ENCODE measurements at regions not wholly inside any gene's neighbourhood (a gene's known extent, or its start where the extent isn't known, plus 50 kb on each side); places are given as distances from the start of the nearest gene placed in this dataset.

DNA sequence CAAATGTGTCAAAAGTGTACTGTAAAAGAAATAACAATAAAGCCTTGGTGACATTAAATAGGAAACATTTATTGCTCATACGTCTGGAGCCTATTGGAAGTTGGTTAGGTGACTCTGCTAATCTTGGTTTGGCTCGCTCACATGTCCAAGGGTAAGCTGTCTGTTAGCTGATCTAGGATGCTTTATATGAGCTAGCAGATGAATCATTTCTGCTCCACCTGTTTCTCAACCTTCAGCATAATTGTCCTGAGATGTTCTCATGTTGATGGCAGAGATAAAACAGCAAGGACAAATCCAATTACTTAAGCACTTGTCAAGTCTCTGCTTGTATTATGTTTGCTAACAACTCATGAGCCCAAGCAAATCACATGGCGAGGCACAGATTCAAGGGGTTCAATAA lies 56.0 kb upstream of the CD53 start:
- Histone ChIP-seq H3K4me1 (ENCODE audit: control insufficient read depth, insufficient read depth, low read length) (no peaks in the 10 kb centered on the region), H3K4me3 (ENCODE audit: low read depth, low read length) (no peak overlapping the region), H3K9me3 (ENCODE audit: control insufficient read depth, insufficient read depth, low read depth, low read length) (no peaks in the 10 kb centered on the region), H3K36me3 (ENCODE audit: control insufficient read depth, insufficient read depth, low read length) (no peaks in the 10 kb centered on the region), H3K27me3 (ENCODE audit: control insufficient read depth, insufficient read depth, low read length) (peaks cover 25% of the 10 kb centered on the region; the same call in 1 of the 2 replicates), H3K9ac (ENCODE audit: low read length) (no peak overlapping the region), H3K27ac (ENCODE audit: low read depth, low read length) (no peak overlapping the region)

DNA sequence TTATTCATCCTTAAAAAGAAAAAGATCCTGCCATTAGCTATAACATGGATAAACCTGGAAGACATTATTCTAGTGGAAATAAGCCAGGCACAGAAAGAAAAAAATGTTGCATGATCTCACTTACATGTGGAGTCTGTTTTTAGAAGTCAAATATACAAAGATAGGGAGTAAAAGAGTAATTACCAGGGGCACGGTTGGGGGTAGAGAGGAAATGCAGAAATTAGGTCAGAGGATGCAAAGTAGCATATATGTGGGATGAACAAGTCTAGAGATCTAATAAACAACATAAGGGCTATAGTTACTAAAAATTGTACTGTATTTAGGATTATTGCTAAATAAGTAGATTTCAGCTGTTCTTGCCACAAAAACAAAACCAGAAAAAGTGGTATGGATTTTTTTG lies 61.4 kb upstream of the CD53 start:
- H3K27ac ChIP-seq (ENCODE audit: low read depth, low read length) = no peak overlapping the region
- no peaks in the 10 kb centered on the region for H3K9me3 ChIP-seq (ENCODE audit: control insufficient read depth, insufficient read depth, low read depth, low read length)
- no peaks in the 10 kb centered on the region for H3K4me1 ChIP-seq (ENCODE audit: control insufficient read depth, insufficient read depth, low read length)
- peaks cover 16% of the 10 kb centered on the region for H3K27me3 ChIP-seq (ENCODE audit: control insufficient read depth, insufficient read depth, low read length)
- no peaks in the 10 kb centered on the region for H3K36me3 ChIP-seq (ENCODE audit: control insufficient read depth, insufficient read depth, low read length)
- no peak overlapping the region for H3K4me3 ChIP-seq (ENCODE audit: low read depth, low read length)
- H3K9ac ChIP-seq (ENCODE audit: low read length) = no peak overlapping the region

DNA sequence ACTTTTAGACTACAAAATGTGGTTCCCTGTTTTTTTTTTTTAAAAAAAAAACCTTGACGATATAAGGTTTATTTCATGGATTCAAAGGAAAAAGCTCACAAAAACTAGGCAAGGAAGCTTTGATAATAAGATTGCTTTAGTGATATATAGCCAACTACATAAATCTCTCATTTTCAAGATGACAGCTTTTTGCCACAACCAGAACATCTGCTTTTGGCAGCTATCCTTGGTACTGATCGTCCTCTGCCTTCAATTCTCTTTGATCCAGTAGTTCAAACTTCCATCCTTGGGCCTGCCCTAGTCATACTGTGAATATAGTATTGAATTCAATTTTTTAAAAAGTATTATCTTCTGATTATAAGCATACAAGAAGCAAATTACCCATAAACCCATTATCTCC lies 72.9 kb upstream of the CD53 start:
- Histone ChIP-seq H3K9me3 (ENCODE audit: control insufficient read depth, insufficient read depth, low read depth, low read length) (no peaks in the 10 kb centered on the region), H3K4me1 (ENCODE audit: control insufficient read depth, insufficient read depth, low read length) (no peaks in the 10 kb centered on the region), H3K27ac (ENCODE audit: low read depth, low read length) (no peak overlapping the region), H3K4me3 (ENCODE audit: low read depth, low read length) (no peak overlapping the region), H3K27me3 (ENCODE audit: control insufficient read depth, insufficient read depth, low read length) (peaks cover 5% of the 10 kb centered on the region; the same call in 1 of the 2 replicates), H3K36me3 (ENCODE audit: control insufficient read depth, insufficient read depth, low read length) (no peaks in the 10 kb centered on the region), H3K9ac (ENCODE audit: low read length) (no peak overlapping the region)

DNA sequence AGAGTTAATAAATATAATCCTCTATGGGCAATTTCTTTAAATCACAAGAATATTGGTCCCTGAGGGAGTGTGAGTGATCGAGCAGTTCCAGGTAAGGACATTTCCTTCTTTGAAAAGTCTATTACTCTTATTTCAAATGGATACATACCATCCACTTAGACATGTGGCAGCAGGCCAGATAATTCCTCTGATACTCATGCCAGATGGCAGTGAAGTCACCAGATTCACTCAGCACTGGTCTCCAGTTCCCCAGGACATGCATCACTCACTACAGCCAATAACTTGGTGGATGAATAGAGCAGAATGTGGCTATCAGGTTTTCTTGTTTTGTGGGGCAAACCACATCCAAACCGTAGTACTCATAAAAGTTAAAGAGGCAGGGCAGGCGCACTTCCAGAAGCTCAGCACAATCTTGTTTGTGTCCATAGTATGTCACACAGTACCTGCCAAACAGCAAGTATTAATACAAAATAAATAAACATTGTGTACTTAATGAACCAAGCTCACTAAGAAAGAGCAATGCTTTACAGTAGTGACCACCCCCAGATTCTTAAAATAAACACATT lies 74.2 kb upstream of the CD53 start:
- H3K9me3 ChIP-seq (ENCODE audit: control insufficient read depth, insufficient read depth, low read depth, low read length) = no peaks in the 10 kb centered on the region
- H3K27me3 ChIP-seq (ENCODE audit: control insufficient read depth, insufficient read depth, low read length) = peaks cover 5% of the 10 kb centered on the region; the same call in 1 of the 2 replicates
- no peaks in the 10 kb centered on the region for H3K36me3 ChIP-seq (ENCODE audit: control insufficient read depth, insufficient read depth, low read length)
- H3K4me3 ChIP-seq (ENCODE audit: low read depth, low read length) = no peak overlapping the region
- no peaks in the 10 kb centered on the region for H3K4me1 ChIP-seq (ENCODE audit: control insufficient read depth, insufficient read depth, low read length)
- no peak overlapping the region for H3K9ac ChIP-seq (ENCODE audit: low read length)
- no peak overlapping the region for H3K27ac ChIP-seq (ENCODE audit: low read depth, low read length)

DNA sequence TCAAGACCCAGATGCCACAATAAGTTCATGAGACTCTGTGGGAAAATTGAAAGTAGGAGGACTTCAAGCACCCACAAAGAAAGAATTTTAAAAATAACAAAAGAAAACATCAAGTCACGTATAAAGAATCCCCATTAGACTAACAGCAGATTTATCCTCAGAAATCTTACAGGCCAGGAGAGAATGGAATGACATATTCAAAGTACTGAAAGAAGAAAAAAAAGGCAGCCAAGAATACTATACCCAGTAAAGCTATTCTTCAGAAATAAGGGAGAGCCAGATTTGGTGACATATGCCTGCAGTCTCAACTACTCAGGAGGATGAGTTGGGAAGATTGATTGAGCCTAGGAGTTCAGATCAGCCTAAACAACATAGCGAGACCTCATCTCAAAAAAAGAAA lies 84.3 kb upstream of the CD53 start:
- no peak overlapping the region for H3K9ac ChIP-seq (ENCODE audit: low read length)
- H3K4me3 ChIP-seq (ENCODE audit: low read depth, low read length) = no peak overlapping the region
- no peaks in the 10 kb centered on the region for H3K36me3 ChIP-seq (ENCODE audit: control insufficient read depth, insufficient read depth, low read length)
- H3K27ac ChIP-seq (ENCODE audit: low read depth, low read length) = no peak overlapping the region
- peaks cover 21% of the 10 kb centered on the region; the same call in 1 of the 2 replicates for H3K27me3 ChIP-seq (ENCODE audit: control insufficient read depth, insufficient read depth, low read length)
- no peaks in the 10 kb centered on the region; the same call in 1 of the 2 replicates for H3K9me3 ChIP-seq (ENCODE audit: control insufficient read depth, insufficient read depth, low read depth, low read length)
- H3K4me1 ChIP-seq (ENCODE audit: control insufficient read depth, insufficient read depth, low read length) = no peaks in the 10 kb centered on the region

DNA sequence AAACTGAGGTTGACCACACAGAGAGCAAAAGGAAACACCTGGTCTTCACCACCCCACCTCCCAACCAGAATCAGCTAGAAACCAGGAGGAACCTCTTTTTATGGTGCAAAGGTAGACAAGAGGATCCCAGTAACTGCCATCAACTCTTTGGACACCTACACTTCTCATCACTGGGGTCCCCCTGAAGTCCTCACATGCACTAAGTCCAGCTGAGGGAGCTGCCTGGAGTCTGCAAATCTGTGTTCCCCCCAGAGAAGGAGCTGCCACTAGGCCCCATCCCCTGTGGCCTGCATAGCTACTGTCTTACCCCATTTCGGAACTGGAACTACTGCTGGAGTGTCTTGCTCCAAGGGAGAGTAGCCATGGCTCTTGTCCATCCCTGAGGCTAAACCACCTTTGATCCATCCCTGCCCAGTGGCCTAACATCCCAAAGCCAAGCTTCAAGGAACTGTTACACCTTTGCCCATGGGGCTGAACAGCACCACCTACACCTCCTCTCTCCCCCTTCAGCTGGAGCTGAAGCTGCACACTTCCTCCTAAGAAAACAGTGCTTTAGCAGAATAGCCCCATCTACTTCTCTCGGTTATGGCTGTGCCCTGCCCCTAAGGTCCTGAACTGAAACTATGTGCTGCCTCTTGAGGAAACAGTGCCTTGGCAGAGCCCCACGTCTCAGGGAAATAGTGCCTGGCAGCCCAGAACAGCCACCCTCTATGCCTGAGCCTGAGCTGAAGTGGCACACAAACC lies 85.4 kb upstream of the CD53 start:
- no peaks in the 10 kb centered on the region for H3K4me1 ChIP-seq (ENCODE audit: control insufficient read depth, insufficient read depth, low read length)
- no peak overlapping the region for H3K27ac ChIP-seq (ENCODE audit: low read depth, low read length)
- H3K4me3 ChIP-seq (ENCODE audit: low read depth, low read length) = no peak overlapping the region

DNA sequence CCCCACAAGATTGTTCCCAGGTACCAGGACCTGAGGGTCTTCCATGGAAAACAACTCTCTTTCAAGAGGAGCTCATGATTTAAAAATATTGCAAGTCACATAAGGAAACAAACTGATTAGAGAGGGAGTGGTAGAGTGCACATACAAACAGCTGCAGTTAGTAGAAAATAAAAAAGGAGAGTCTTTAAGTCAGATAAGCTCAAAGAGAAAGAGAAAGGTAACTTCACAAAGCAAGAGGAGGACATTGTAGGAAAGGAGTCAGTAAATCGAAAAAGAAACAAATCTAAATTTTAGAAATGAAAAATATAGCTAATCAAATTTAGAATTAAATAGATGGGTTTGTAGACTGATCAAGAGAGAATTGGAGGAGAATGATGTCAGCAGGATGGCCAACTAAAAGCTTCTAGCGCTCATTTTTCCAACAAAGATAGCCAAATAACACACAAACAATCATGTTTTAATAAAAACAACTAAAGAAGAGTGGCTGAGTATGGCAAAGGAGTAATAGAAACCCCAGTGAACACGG lies 86.1 kb upstream of the CD53 start:
- H3K9ac ChIP-seq (ENCODE audit: low read length) = no peak overlapping the region
- H3K36me3 ChIP-seq (ENCODE audit: control insufficient read depth, insufficient read depth, low read length) = no peaks in the 10 kb centered on the region
- peaks cover 21% of the 10 kb centered on the region; the same call in 1 of the 2 replicates for H3K27me3 ChIP-seq (ENCODE audit: control insufficient read depth, insufficient read depth, low read length)
- no peak overlapping the region for H3K4me3 ChIP-seq (ENCODE audit: low read depth, low read length)
- no peaks in the 10 kb centered on the region for H3K4me1 ChIP-seq (ENCODE audit: control insufficient read depth, insufficient read depth, low read length)
- H3K9me3 ChIP-seq (ENCODE audit: control insufficient read depth, insufficient read depth, low read depth, low read length) = no peaks in the 10 kb centered on the region; the same call in 1 of the 2 replicates
- H3K27ac ChIP-seq (ENCODE audit: low read depth, low read length) = no peak overlapping the region

More for the DNA sequence above, 85.4 kb upstream of the CD53 start:
- H3K9ac ChIP-seq (ENCODE audit: low read length) = no peak overlapping the region
- H3K9me3 ChIP-seq (ENCODE audit: control insufficient read depth, insufficient read depth, low read depth, low read length) = no peaks in the 10 kb centered on the region; the same call in 1 of the 2 replicates
- H3K27me3 ChIP-seq (ENCODE audit: control insufficient read depth, insufficient read depth, low read length) = peaks cover 21% of the 10 kb centered on the region; the same call in 1 of the 2 replicates
- no peaks in the 10 kb centered on the region for H3K36me3 ChIP-seq (ENCODE audit: control insufficient read depth, insufficient read depth, low read length)

DNA sequence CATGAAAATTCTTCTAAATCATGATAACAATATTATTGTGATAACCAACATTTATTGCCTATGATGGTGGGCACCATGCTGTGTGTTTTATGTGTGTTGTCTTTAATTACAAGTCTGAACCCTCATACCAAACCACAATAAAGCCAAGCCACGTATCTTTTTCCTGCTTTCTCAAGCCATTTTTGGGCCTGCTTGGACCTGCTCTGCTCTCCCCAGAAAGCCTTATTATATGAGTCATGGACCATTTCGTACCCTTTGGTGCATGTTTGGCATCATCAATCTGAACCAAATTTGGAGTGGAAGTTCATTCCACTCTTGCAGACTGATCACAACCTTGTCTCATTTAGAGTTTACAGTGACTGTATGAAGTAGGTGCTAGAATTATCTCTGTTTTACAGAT lies 87.3 kb upstream of the CD53 start:
- H3K4me1 ChIP-seq (ENCODE audit: control insufficient read depth, insufficient read depth, low read length) = no peaks in the 10 kb centered on the region; the same call in 1 of the 2 replicates
- no peaks in the 10 kb centered on the region for H3K36me3 ChIP-seq (ENCODE audit: control insufficient read depth, insufficient read depth, low read length)
- H3K27me3 ChIP-seq (ENCODE audit: control insufficient read depth, insufficient read depth, low read length) = peaks cover 18% of the 10 kb centered on the region; the same call in 1 of the 2 replicates
- H3K9me3 ChIP-seq (ENCODE audit: control insufficient read depth, insufficient read depth, low read depth, low read length) = no peaks in the 10 kb centered on the region; the same call in 1 of the 2 replicates
- no peak overlapping the region for H3K4me3 ChIP-seq (ENCODE audit: low read depth, low read length)
- no peak overlapping the region for H3K27ac ChIP-seq (ENCODE audit: low read depth, low read length)
- H3K9ac ChIP-seq (ENCODE audit: low read length) = no peak overlapping the region

DNA sequence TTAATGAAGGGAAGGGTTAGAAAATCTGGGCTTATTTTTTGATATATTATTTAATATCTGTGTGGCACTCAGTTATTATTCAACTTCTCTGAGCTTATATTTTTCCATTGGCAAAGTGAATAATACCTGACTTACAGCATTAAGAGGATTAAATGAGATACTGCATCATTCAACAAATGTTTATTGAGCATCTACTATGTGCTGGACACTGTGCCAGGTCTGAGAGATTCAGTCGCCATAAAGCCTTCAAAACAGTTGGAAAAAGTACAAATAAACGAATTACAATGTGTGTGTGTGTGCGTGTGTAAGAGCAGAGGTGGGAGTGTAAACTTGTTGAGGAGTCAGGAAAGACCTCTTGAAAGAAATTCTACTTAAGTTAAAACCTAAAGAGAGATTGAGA lies 87.9 kb upstream of the CD53 start:
- Histone ChIP-seq H3K4me1 (ENCODE audit: control insufficient read depth, insufficient read depth, low read length) (peaks cover 3% of the 10 kb centered on the region; the same call in 1 of the 2 replicates), H3K9me3 (ENCODE audit: control insufficient read depth, insufficient read depth, low read depth, low read length) (no peaks in the 10 kb centered on the region; the same call in 1 of the 2 replicates), H3K27me3 (ENCODE audit: control insufficient read depth, insufficient read depth, low read length) (peaks cover 24% of the 10 kb centered on the region), H3K27ac (ENCODE audit: low read depth, low read length) (no peak overlapping the region), H3K36me3 (ENCODE audit: control insufficient read depth, insufficient read depth, low read length) (no peaks in the 10 kb centered on the region), H3K4me3 (ENCODE audit: low read depth, low read length) (no peak overlapping the region), H3K9ac (ENCODE audit: low read length) (no peak overlapping the region)

DNA sequence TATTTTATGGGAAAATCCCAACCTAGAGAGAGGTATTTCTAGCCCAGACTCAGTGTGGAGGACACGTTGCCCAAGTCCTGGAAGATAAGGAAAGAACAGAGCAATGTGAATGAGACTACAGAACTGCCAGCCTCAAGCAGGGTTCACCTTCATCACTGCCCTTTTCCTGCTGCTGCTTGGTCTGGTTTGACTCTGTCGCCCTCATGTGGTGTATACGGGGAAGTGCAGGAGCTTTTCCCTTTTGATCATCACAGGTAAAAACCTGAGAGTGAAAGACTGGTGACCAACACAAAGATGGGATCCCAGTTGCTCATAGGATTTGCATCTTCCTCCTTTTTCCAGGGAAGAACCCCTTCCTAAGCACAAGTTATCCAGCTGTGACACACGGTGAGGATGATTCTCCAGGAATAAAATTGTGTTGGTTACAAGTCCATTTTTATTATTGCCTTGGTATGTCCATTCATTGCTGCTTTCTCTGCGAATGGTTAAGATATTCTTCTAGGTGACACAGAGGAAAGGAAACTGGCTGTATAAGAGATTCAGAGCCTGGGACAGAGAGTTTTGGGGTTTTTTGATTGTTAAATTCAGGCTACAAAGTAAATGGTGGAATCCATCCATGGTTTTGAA lies 89.5 kb upstream of the CD53 start:
- Histone ChIP-seq H3K4me1 (ENCODE audit: control insufficient read depth, insufficient read depth, low read length) (peaks cover 3% of the 10 kb centered on the region; the same call in 1 of the 2 replicates), H3K9ac (ENCODE audit: low read length) (no peak overlapping the region), H3K4me3 (ENCODE audit: low read depth, low read length) (no peak overlapping the region), H3K36me3 (ENCODE audit: control insufficient read depth, insufficient read depth, low read length) (no peaks in the 10 kb centered on the region), H3K9me3 (ENCODE audit: control insufficient read depth, insufficient read depth, low read depth, low read length) (no peaks in the 10 kb centered on the region; the same call in 1 of the 2 replicates), H3K27me3 (ENCODE audit: control insufficient read depth, insufficient read depth, low read length) (peaks cover 39% of the 10 kb centered on the region), H3K27ac (ENCODE audit: low read depth, low read length) (no peak overlapping the region)

DNA sequence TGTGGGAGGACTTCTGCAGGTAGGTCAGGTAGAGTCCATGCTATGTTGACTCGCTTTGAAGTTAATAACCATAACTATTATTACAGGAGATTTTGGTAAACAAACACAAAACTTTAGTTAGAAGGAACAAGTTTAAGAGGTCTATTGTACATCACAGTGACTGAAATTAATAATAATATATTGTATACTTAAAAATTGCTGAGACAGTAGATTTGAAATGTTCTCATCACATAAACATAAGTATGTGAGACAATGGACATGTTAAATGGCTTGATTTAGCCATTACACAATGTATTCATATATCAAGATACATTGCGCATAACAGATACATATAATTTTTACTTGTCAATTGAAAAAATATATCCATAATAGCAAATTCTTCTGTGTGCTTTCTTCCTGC lies 91.4 kb upstream of the CD53 start:
- peaks cover 40% of the 10 kb centered on the region for H3K27me3 ChIP-seq (ENCODE audit: control insufficient read depth, insufficient read depth, low read length)
- H3K4me3 ChIP-seq (ENCODE audit: low read depth, low read length) = no peak overlapping the region
- peaks cover 3% of the 10 kb centered on the region; the same call in 1 of the 2 replicates for H3K4me1 ChIP-seq (ENCODE audit: control insufficient read depth, insufficient read depth, low read length)
- H3K9me3 ChIP-seq (ENCODE audit: control insufficient read depth, insufficient read depth, low read depth, low read length) = no peaks in the 10 kb centered on the region
- H3K27ac ChIP-seq (ENCODE audit: low read depth, low read length) = no peak overlapping the region
- H3K9ac ChIP-seq (ENCODE audit: low read length) = no peak overlapping the region
- no peaks in the 10 kb centered on the region for H3K36me3 ChIP-seq (ENCODE audit: control insufficient read depth, insufficient read depth, low read length)

Measured in HUES6 (cell line).